ENCODE measurements at regions not wholly inside any gene's neighbourhood (a gene's known extent, or its start where the extent isn't known, plus 50 kb on each side); places are given as distances from the start of the nearest gene placed in this dataset.

DNA sequence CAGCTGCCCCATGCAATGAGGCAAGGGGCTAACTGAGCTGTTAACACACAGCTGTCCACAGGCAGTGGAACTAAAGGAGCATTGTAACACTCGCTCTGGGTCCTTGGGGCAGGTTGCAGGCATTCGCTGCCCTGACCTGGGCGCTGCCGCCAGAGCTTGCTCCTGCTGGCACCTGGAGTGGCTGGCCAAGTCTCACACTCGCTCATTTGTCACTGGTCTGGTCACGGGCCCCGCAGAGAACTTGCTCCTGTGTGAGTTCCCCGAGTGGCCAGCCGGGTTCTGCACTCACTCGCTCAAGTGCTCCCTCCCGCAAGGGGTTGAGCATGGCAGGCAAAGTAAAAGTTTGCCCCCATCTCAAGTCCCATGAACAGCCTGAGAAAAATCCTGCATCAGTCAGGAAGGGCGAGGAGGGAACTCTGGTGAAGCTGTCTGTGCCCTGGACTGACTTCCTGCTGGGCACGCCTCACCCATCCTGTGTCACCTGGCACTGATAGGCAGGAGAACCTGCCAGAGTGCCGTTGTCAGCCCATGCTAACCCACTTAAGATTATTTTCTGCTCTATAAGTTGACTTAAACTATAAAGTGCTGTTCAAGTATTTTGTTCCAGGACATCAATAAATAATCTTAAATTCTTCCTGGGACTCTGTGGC lies 934.8 kb upstream of the GYPC start:
- DNase-seq (no peak), ATAC-seq (no peak)
- Histone ChIP-seq H3K36me3 (no peaks in the 10 kb centered on the region), H3K9me3 (no peaks in the 10 kb centered on the region), H3K4me3 (no peak overlapping the region), H3K27ac (no peak overlapping the region), H3K4me1 (no peaks in the 10 kb centered on the region), H3K27me3 (no peaks in the 10 kb centered on the region)
- intact Hi-C loops (cut with DNase I) = no loop called here
- TF ChIP-seq, protein P1, sequence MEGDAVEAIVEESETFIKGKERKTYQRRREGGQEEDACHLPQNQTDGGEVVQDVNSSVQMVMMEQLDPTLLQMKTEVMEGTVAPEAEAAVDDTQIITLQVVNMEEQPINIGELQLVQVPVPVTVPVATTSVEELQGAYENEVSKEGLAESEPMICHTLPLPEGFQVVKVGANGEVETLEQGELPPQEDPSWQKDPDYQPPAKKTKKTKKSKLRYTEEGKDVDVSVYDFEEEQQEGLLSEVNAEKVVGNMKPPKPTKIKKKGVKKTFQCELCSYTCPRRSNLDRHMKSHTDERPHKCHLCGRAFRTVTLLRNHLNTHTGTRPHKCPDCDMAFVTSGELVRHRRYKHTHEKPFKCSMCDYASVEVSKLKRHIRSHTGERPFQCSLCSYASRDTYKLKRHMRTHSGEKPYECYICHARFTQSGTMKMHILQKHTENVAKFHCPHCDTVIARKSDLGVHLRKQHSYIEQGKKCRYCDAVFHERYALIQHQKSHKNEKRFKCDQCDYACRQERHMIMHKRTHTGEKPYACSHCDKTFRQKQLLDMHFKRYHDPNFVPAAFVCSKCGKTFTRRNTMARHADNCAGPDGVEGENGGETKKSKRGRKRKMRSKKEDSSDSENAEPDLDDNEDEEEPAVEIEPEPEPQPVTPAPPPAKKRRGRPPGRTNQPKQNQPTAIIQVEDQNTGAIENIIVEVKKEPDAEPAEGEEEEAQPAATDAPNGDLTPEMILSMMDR (IDR thresholded peaks at IDR 0.05) = no peak

DNA sequence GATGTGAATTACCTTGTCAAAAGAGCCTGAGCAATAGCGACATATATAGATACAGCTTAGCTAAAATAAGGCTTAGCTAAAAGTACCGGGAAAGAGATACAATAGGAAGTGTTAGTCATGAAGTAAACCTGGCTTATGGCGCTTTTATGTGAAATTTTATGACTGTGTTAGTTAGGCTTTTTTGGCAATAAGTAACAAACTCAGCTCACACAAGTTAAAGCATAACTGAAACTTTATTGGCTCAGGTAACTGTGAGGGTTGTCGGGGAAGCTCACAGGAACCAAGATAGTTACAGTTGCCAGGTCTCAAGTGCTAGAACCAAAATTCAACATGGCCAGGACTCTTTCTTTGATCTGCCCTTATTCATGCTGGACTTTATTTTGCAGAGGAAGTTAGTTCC lies 925.0 kb upstream of the GYPC start:
- Histone ChIP-seq H3K9me3 (no peaks in the 10 kb centered on the region), H3K36me3 (no peaks in the 10 kb centered on the region), H3K4me1 (no peaks in the 10 kb centered on the region), H3K4me3 (no peak overlapping the region), H3K27me3 (no peaks in the 10 kb centered on the region), H3K27ac (no peak overlapping the region)
- intact Hi-C loops (cut with DNase I) = no loop called here
- TF ChIP-seq, protein P1 (IDR thresholded peaks at IDR 0.05) = no peak
- DNase-seq (no peak), ATAC-seq (no peak)

DNA sequence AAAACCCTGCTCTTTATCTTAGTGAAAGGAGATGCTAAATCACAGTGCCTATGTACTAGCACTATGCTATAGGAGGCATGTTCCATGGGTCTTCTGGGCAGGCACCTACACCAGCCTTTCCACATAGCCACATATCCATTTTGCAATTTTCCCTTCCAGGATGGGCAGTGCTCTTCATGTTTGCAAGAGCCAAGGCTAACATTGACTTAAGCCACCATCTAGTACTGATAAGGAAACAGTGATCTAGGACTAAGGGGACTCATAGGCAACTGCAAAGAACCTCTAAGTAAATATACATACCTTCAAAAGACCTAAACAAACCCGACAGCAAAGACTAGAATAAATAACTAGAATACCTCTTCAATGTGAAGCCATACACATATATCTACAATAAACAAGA lies 919.7 kb upstream of the GYPC start:
- H3K36me3 ChIP-seq = no peaks in the 10 kb centered on the region
- DNase-seq = no peak
- no peak for ATAC-seq
- intact Hi-C loops (cut with DNase I) = no loop called here
- H3K27ac ChIP-seq = no peak overlapping the region
- TF ChIP-seq, protein P1 (IDR thresholded peaks at IDR 0.05) = no peak
- no peaks in the 10 kb centered on the region for H3K27me3 ChIP-seq
- H3K4me3 ChIP-seq = no peak overlapping the region
- H3K9me3 ChIP-seq = no peaks in the 10 kb centered on the region
- H3K4me1 ChIP-seq = no peaks in the 10 kb centered on the region

DNA sequence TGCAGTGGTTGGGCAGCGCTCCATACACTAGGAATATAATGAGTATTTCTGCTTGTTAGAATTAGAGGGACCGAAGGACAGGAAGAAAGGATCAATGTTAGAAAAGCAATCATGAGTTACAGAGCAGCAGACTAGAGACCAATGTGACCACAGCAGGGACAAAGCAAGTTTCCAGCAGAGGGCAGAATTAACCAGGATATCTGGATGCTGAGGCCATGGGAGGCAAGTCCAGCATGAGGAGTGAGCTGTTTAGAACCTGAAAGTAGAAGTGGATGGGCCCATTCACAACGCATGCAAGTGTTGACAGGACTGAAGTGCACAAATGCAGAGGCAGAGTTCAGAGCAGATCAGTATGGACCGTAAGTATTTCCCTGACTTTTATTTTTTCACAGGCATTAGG lies 910.4 kb upstream of the GYPC start:
- no peaks in the 10 kb centered on the region for H3K9me3 ChIP-seq
- ATAC-seq (peak; percentile 67), DNase-seq (no peak)

DNA sequence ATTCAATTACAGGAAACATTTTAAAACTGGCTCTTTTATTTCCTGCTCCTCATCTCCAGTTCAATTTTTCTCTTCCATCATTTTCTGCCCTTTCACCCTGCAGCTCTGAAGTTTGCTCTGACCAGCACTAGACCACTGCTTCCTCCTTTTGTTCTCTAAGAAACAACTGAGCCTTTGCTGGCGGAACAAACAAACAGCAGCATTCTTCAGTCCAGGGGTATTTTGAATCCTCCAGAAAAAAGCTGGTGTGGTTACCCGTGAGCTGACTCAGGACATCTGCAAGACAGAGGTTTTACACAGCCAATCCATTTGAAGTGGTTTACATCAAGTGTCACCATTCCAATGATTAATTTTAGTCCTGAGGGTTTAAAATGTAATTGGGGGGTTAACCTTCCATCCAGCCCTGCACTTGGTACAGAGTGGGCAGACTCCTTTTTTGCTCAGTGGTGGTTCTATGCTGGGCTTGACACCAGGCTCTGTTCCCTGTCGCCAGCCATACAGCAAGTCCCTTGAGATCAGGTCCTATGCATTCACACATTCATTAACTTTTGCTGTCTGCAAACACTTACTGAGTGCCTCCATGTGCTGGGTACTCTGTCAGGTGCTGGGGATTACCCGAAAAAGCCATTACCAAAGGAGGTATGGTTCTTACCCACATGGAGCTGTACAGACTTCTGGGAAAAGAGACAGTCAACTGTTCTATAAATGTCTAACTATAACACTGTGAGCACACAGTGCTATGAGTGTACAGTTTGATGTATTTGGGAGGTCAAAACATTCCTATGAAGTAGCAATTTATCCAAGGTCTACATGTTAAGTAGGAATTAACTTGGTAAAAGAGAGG lies 909.4 kb upstream of the GYPC start:
- no peak overlapping the region for H3K4me3 ChIP-seq
- no peaks in the 10 kb centered on the region for H3K4me1 ChIP-seq
- H3K27ac ChIP-seq = no peak overlapping the region
- DNase-seq (no peak), ATAC-seq (no peak)
- intact Hi-C loops (cut with DNase I) = loop anchor here (10.0 kb wide), 1 partner anchor 1028 kb away; no protein-coding TSS in a partner anchor
- no peaks in the 10 kb centered on the region for H3K36me3 ChIP-seq
- no peaks in the 10 kb centered on the region for H3K27me3 ChIP-seq
- H3K9me3 ChIP-seq = no peaks in the 10 kb centered on the region
- TF ChIP-seq, protein P1 (IDR thresholded peaks at IDR 0.05) = no peak

More for the DNA sequence above, 910.4 kb upstream of the GYPC start:
- TF ChIP-seq, protein P1 (IDR thresholded peaks at IDR 0.05) = peak; percentile 45
- Histone ChIP-seq H3K36me3 (no peaks in the 10 kb centered on the region), H3K27me3 (no peaks in the 10 kb centered on the region), H3K4me1 (no peaks in the 10 kb centered on the region), H3K27ac (no peak overlapping the region), H3K4me3 (no peak overlapping the region)
- intact Hi-C loops (cut with DNase I) = loop anchor here (10.0 kb wide), 1 partner anchor 1029 kb away; no protein-coding TSS in a partner anchor

All from upper lobe of right lung (tissue), 1 donor.